Skin epidermis (tissue), 12 donors: ENCODE measurements at regions not wholly inside any gene's neighbourhood (a gene's known extent, or its start where the extent isn't known, plus 50 kb on each side); places are given as distances from the start of the nearest gene placed in this dataset.
A peak's percentile ranks its signal among the peaks of the same experiment; 100 is the strongest.

ENCODE experiments used
- H3K27ac ChIP-seq, 21 experiments: fragments of 200-600 bp; sonication (generic) in 11 of 21; one replicate each; pipeline ENCODE4 v1.5.0; 2020; ENCODE audit warnings: mild to moderate bottlenecking in 3 of 21, inconsistent platforms in 2 of 21, moderate library complexity in 2 of 21
- H3K4me3 ChIP-seq, 7 experiments: fragments of 200-600 bp; sonication (generic) in 2 of 7; one replicate each; pipeline ENCODE4 v1.5.0; 2020; ENCODE audit warnings: inconsistent platforms in 2 of 7, mild to moderate bottlenecking in 2 of 7, moderate library complexity in 1 of 7

GRCh38 chr20:19887556-19888268 is 129.4 kb upstream of the NAA20 start:
- H3K27ac ChIP-seq, result peak overlapping the region in 10 of 21 experiments; percentile 12 to 89 (median 68)
- peak overlapping the region in 1 of 7 experiments; percentile 20 for H3K4me3 ChIP-seq

DNA sequence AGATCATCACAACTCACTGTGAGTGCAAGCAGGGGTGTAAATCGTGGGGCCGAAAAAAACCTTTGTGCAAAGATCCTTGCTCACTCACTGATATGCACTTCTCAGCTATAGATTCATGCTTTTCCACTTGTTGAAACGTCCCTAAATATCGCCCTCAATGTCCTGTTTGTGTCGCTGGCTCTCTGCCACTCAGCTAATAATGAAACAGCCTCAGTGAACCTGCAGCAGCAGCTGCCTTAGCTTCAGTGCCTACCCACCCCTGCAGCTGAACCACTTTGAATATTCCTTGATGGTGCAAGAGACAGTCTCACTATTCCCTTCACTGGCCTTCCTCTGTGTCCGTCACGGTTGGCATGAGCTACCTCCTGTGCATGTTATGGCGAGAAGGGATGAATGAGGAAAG is 128.9 kb upstream of the NAA20 start:
- Histone ChIP-seq H3K4me3 (peak overlapping the region in 1 of 7 experiments; percentile 20), H3K27ac (peak overlapping the region in 17 of 21 experiments; percentile 2 to 89 (median 66))

DNA sequence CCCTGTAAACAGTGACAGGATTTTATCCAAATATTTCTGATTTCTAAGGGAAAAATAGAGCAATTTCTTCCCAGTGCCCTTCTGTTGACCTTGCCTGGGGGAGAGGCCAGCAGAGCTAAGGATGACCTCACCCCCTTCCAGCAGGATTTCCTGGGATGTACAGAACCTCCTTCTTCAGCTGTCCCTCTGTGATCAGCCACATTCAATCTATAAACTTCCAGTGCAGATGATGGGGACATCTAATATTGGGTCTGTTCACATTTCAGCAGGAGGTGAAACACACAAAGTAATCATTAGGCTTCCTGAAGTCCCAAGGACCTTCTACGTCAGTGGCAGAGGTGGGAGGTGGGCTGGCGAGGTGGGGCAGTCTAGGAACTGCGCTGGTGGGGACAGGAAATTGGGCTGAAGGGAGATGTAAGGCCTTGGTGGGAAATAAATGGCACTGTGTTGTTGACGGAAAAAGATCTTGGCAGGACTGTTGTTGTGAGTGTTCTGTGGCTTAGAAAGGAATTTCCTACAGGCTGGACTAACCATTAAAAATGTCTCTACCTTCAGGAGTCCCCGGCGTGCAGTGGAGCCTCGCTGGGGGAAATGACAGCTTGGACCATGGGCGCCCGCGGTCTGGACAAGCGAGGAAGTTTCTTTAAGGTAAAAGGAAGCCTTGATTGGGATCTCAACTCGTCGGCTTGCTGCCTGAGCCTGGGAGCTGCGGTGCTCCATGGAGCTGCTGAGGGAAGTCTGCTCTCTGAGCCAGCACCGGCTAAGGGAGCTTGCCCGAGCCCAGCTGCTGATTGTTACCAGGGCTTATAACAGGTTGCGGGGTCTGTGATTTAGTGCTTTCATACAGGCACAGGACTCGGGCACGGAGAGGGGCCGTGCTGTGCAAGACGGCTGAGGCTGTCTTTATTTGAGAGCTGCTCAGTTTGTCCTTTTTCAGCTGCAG is 127.9 kb upstream of the NAA20 start:
- peak overlapping the region in 6 of 7 experiments; percentile 1 to 26 (median 10) for H3K4me3 ChIP-seq

GRCh38 chr20:19890445-19891051 is 126.6 kb upstream of the NAA20 start:
- peak overlapping the region in 10 of 21 experiments; percentile 49 to 89 (median 76) for H3K27ac ChIP-seq
- peak overlapping the region in 1 of 7 experiments; percentile 21 for H3K4me3 ChIP-seq

More for the DNA sequence above, 127.9 kb upstream of the NAA20 start:
- H3K27ac ChIP-seq, result peak overlapping the region in 20 of 21 experiments; percentile 14 to 89 (median 62)

DNA sequence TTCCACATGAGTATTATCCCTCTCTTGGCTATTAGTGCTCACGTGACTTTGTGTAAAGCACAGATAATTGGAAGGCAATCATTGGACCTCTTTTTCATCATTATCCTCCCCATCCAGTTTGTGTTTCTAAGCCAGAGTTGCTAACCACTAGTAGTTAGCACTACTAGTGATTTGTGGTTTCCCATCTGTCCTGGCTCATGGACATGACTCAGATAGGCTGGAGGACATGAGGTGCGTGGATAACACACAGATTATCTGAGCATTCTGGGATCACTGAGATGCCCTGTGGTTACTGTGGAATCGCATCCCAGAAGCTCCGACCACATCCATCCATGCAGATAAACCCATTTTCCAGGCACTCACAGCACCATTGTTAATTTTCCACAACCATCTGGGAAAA is 123.8 kb upstream of the NAA20 start:
- no peak overlapping the region for H3K4me3 ChIP-seq

DNA sequence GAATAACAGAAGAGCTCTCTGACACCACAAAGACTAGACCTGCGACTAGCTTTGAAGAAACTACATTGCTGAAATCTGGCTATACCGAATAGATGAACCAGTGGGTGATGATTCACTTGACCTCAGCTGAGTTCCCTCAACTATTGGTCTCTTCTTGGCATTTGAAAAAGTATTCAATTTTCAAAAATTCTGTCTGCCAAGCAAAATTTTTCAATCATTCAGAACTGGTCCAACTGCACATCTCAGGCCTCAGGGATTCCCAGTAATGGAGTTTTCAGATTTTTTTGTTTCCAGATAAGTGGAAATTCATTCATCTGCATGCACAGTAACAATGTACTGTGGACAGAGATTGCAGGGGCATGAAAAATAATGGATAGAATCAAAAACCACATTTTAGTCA is 121.4 kb upstream of the NAA20 start:
- H3K4me3 ChIP-seq, result no peak overlapping the region
- H3K27ac ChIP-seq, result no peak overlapping the region

More for the DNA sequence above, 123.8 kb upstream of the NAA20 start:
- no peak overlapping the region for H3K27ac ChIP-seq

- Histone ChIP-seq H3K4me3 (no peak overlapping the region), H3K27ac (no peak overlapping the region)
Observed at GRCh38 chr20:19897891-19898290, 119.3 kb upstream of the NAA20 start.

DNA sequence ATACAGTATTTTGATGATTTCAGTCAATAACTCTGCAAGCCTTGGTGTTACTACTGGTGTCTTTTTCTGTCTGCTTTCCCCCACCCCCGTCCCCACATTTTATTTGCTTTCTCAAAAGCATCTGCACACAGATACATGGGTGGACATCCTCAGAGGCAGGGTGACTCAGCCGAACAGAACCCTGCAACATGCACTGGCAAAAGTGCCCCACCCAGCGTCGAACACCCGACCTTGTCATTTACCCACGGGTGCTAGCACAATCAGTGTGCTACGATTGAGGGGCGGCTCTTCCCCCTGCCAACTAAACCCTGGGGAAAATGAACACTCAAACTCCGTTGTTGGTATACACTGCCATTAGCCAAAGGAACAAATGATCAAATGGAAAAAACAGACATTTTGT is 115.9 kb upstream of the NAA20 start:
- no peak overlapping the region for H3K27ac ChIP-seq
- no peak overlapping the region for H3K4me3 ChIP-seq

DNA sequence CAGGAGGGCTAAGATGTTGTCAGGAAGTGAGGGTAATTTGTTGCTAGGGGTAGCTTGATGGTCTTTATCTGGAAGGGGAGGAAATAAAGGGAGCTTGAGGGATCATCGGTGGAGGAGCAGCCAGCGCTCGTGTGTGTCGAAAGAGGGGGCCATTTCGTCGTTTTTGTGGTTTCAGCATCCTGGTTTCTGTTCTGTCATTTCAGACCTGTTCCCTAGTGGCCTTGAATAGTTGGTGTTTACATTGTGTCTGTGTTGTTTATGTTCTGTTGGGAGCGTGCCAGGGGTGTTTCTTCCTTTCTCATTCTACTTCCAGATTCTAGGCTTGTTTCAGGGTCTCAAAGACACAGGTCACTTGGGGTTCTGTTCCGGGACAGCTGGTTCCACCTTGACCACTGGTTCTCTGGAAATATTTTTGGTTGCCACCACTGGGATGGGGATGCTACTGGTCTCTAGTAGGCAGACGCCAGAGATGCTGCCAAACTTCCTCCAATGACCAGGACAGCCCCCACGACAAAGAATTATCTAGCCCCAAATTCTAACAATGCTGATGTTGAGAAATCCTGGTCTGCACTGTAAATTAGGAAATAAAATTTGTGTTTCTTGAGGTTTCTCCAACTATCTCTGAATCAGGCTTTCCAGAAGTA is 113.9 kb upstream of the NAA20 start:
- Histone ChIP-seq H3K27ac (peak overlapping the region in 2 of 21 experiments; percentile 34 to 40), H3K4me3 (no peak overlapping the region)

GRCh38 chr20:19907326-19908056 is 109.7 kb upstream of the NAA20 start:
- H3K4me3 ChIP-seq, result no peak overlapping the region
- H3K27ac ChIP-seq, result peak overlapping the region in 1 of 21 experiments; percentile 21

DNA sequence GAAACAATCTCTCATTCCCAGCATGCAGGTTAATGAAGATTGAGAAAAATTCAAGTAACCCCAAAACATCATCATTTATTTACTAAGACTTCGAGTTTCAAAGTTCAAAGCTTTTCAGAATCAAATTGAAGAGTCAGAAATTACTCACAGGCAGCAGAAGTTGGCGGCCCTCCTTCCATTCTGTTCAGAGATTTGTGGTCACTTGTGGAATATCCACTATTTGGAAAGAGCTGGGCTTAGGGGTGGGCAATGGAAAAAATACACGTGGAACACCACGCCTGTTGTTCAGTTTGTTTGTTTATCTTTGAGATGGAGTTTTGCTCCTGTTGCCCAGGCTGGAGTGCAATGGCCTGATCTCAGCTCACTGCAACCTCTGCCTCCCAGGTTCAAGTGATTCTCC is 108.6 kb upstream of the NAA20 start:
- Histone ChIP-seq H3K4me3 (no peak overlapping the region), H3K27ac (peak overlapping the region in 1 of 21 experiments; percentile 20)

- H3K4me3 ChIP-seq, result no peak overlapping the region
- peak overlapping the region in 8 of 21 experiments; percentile 2 to 60 (median 27) for H3K27ac ChIP-seq
Observed at GRCh38 chr20:19909725-19910124, 107.4 kb upstream of the NAA20 start.

GRCh38 chr20:19911810-19912382 is 105.3 kb upstream of the NAA20 start:
- H3K27ac ChIP-seq, result no peak overlapping the region
- H3K4me3 ChIP-seq, result no peak overlapping the region

DNA sequence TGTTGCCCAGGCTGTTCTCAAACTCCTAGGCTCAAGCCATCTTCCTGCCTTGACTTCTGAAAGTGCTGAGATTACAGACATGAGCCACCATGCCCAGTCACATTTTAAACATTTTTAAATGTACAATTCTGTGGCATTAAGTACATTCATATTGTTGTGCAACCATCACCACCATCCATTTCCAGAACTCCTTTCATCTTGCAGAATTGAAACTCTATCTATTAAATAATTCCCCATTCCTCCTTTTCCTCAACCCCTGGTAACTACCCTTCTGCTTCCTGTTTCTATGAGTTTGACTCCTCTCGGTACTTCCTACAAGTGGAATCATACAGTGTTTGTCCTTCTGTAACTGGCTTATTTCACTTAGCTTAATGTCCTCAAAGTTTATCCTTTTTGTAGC is 103.8 kb upstream of the NAA20 start:
- Histone ChIP-seq H3K27ac (peak overlapping the region in 7 of 21 experiments; percentile 11 to 78 (median 60)), H3K4me3 (no peak overlapping the region)

DNA sequence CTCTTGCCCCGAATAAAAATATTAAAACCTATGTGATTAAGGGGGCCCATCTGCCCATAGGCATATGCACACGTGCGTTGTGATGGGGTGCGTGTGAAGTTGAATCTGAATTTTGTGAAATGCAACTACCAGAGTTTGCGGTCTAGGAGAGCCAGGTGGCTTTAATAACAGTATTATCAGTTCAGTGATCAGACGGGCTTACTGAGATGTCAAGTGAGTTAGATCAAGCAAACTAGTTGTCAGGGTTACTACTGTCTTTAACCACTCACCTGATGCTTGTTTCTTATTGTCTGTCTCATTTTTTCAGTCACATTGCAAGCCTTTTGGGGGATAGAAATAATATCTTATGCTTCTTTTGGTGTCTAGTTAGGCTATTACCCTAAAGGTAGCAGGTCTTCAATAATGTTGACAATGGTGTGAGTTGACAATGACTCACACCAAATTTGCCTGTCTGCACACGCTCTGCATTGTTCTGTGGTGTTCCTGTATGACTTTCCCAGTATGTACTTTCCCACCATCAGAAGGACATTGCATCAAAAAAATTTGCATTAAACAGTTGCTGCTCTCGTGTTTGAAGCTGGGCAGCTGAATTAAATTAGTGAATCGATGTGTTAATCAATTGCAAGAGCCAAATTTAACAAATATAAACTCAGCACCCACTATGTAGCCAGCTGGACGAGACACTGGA is 103.1 kb upstream of the NAA20 start:
- Histone ChIP-seq H3K4me3 (no peak overlapping the region), H3K27ac (peak overlapping the region in 16 of 21 experiments; percentile 17 to 81 (median 64))

DNA sequence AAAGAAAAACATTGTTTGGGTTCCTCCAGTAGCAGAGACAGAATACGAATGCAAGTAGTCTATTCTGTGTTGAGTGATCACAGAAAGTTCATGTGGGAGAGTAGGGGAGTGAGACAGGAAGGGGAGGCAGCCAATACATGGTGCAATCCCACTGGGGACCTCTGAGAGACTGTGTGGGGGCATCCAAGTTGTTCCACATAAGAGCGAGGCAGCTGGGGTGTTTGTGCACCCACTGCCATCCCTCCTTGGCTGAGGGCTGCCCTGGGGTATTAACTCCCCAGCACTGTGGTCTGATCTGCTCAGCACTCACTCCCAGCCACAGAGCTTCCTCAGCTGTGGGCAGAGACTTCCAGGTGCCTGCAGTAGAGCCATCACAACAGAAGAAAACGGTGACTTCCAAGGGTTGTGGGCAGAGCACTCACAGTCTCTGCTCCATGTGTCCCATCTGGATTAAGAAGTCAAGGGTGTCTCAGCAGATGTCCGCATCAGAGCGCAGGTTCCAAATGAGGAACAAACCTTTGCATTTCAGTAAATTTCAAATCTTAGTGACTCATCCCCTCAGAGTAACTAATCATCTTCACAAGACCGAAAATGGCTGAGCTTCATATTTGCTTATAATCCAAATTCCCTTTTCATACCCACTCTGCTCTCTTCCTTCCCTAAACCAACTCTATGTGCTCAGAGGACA is 101.9 kb upstream of the NAA20 start:
- Histone ChIP-seq H3K4me3 (no peak overlapping the region), H3K27ac (peak overlapping the region in 18 of 21 experiments; percentile 17 to 81 (median 64))
